Fibroblast of skin of right quadriceps (primary cell): ENCODE measurements at regions not wholly inside any gene's neighbourhood (a gene's known extent, or its start where the extent isn't known, plus 50 kb on each side); places are given as distances from the start of the nearest gene placed in this dataset.
A peak's percentile ranks its signal among the peaks of the same experiment; 100 is the strongest.

Source experiments
- DNase-seq: peaks from one replicate; pipeline ENCODE4 v3.0.0-alpha.2; 2013

- DNase-seq = no peak
Observed at GRCh38 chr15:47395076-47395475, 322.2 kb upstream of the SEMA6D start.

- DNase-seq = no peak
Observed at GRCh38 chr15:47397655-47398054, 319.6 kb upstream of the SEMA6D start.

GRCh38 chr15:47398132-47398531 is 319.2 kb upstream of the SEMA6D start:
- DNase-seq = no peak

- DNase-seq = no peak
Observed at GRCh38 chr15:47398594-47398993, 318.7 kb upstream of the SEMA6D start.

- no peak for DNase-seq
Observed at GRCh38 chr15:47399100-47399499, 318.2 kb upstream of the SEMA6D start.

GRCh38 chr15:47400603-47401002 is 316.7 kb upstream of the SEMA6D start:
- no peak for DNase-seq

- no peak for DNase-seq
Observed at GRCh38 chr15:47401427-47401826, 315.9 kb upstream of the SEMA6D start.

GRCh38 chr15:47402829-47403228 is 314.5 kb upstream of the SEMA6D start:
- DNase-seq = no peak

GRCh38 chr15:47404877-47405276 is 312.4 kb upstream of the SEMA6D start:
- DNase-seq = no peak

GRCh38 chr15:47405365-47406162 is 311.7 kb upstream of the SEMA6D start:
- no peak for DNase-seq

- no peak for DNase-seq
Observed at GRCh38 chr15:47407692-47408091, 309.6 kb upstream of the SEMA6D start.

GRCh38 chr15:47409038-47409437 is 308.3 kb upstream of the SEMA6D start:
- no peak for DNase-seq

- DNase-seq = peak; percentile 72
Observed at GRCh38 chr15:47409600-47409999, 307.7 kb upstream of the SEMA6D start.

GRCh38 chr15:47410247-47410646 is 307.1 kb upstream of the SEMA6D start:
- no peak for DNase-seq

- DNase-seq = no peak
Observed at GRCh38 chr15:47411733-47412132, 305.6 kb upstream of the SEMA6D start.

GRCh38 chr15:47412136-47412535 is 305.2 kb upstream of the SEMA6D start:
- DNase-seq = no peak

- DNase-seq = no peak
Observed at GRCh38 chr15:47412802-47413201, 304.5 kb upstream of the SEMA6D start.

- peak; percentile 59 for DNase-seq
Observed at GRCh38 chr15:47414207-47414606, 303.1 kb upstream of the SEMA6D start.

GRCh38 chr15:47415539-47415971 is 301.8 kb upstream of the SEMA6D start:
- DNase-seq = peak; percentile 65

- DNase-seq = no peak
Observed at GRCh38 chr15:47422881-47423665, 294.2 kb upstream of the SEMA6D start.

- no peak for DNase-seq
Observed at GRCh38 chr15:47427463-47427862, 289.8 kb upstream of the SEMA6D start.

- DNase-seq = no peak
Observed at GRCh38 chr15:47429376-47429775, 287.9 kb upstream of the SEMA6D start.

- peak; percentile 88 for DNase-seq
Observed at GRCh38 chr15:47431501-47431900, 285.8 kb upstream of the SEMA6D start.

GRCh38 chr15:47432826-47433225 is 284.5 kb upstream of the SEMA6D start:
- peak; percentile 77 for DNase-seq
